ENCODE measurements at regions not wholly inside any gene's neighbourhood (a gene's known extent, or its start where the extent isn't known, plus 50 kb on each side); places are given as distances from the start of the nearest gene placed in this dataset.
"Not testable (repeated sequence)": the region's sequence is repeated elsewhere in the genome, so short reads cannot be mapped to it uniquely, and the experiment has no call there.

- H2AFZ ChIP-seq (ENCODE audit: low read depth, low read length): no peak overlapping the region
- no peaks in the 10 kb centered on the region for H3K79me2 ChIP-seq (ENCODE audit: low read length)
- no peak overlapping the region for H3K27ac ChIP-seq (ENCODE audit: low read length)
- peaks cover 21% of the 10 kb centered on the region for H3K4me1 ChIP-seq (ENCODE audit: low read length)
- H3K4me2 ChIP-seq (ENCODE audit: low read length): peak overlapping the region; percentile 92
- no peaks in the 10 kb centered on the region for H3K9me3 ChIP-seq (ENCODE audit: insufficient read depth, low read length)
- peak overlapping the region; percentile 76 for H3K4me3 ChIP-seq (ENCODE audit: low read length)
- H3K27me3 ChIP-seq (ENCODE audit: low read depth, low read length): peaks cover 50% of the 10 kb centered on the region
- no peaks in the 10 kb centered on the region for H3K36me3 ChIP-seq (replicated peaks; ENCODE audit: low read depth, low read length)
- TF ChIP-seq CTCF (IDR thresholded peaks at IDR 0.05; ENCODE audit: low read depth, low read length) (no peak), EZH2phosphoT487 (IDR thresholded peaks at IDR 0.05; ENCODE audit: low read depth) (no peak)
- H4K20me1 ChIP-seq (ENCODE audit: insufficient read depth, low read length): no peaks in the 10 kb centered on the region
- H3K9ac ChIP-seq (ENCODE audit: low read length): no peak overlapping the region
These were observed 93.8 kb upstream of the SIRPA start for GRCh38 chr20:1801225-1801928.

GRCh38 chr20:1800777-1801176 is 94.4 kb upstream of the SIRPA start:
- H3K4me3 ChIP-seq (ENCODE audit: low read length): no peak overlapping the region
- no peaks in the 10 kb centered on the region for H3K36me3 ChIP-seq (replicated peaks; ENCODE audit: low read depth, low read length)
- H4K20me1 ChIP-seq (ENCODE audit: insufficient read depth, low read length): no peaks in the 10 kb centered on the region
- no peak overlapping the region for H3K4me2 ChIP-seq (ENCODE audit: low read length)
- H3K27me3 ChIP-seq (ENCODE audit: low read depth, low read length): peaks cover 54% of the 10 kb centered on the region
- H2AFZ ChIP-seq (ENCODE audit: low read depth, low read length): no peak overlapping the region
- no peaks in the 10 kb centered on the region for H3K79me2 ChIP-seq (ENCODE audit: low read length)
- no peak overlapping the region for H3K27ac ChIP-seq (ENCODE audit: low read length)
- H3K9ac ChIP-seq (ENCODE audit: low read length): no peak overlapping the region
- no peak; the same call in 1 of the 2 replicates for TF ChIP-seq EZH2phosphoT487 (IDR thresholded peaks at IDR 0.05; ENCODE audit: low read depth)
- TF ChIP-seq CTCF (IDR thresholded peaks at IDR 0.05; ENCODE audit: low read depth, low read length): peak; percentile 59
- no peaks in the 10 kb centered on the region for H3K9me3 ChIP-seq (ENCODE audit: insufficient read depth, low read length)
- H3K4me1 ChIP-seq (ENCODE audit: low read length): peaks cover 21% of the 10 kb centered on the region

DNA sequence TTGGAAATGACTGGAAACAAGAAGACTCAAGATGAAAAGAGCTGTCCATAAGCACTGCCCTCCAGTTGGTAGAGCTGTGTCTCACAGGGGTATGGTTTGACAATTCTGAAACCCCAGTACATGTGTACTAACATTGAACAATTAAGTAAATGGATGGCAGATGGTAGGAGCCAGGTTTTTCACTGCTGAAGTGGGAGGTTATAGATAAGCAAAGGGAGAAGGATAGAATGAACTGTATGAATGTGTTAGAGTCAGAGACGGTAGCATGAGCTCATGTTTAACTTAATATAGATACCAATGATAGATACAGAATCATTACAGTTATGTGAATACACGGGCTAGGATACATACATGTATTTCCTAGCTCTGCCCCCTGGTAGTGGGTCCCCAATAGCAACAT is 95.0 kb upstream of the SIRPA start:
- H3K9me3 ChIP-seq (ENCODE audit: insufficient read depth, low read length): no peaks in the 10 kb centered on the region
- H4K20me1 ChIP-seq (ENCODE audit: insufficient read depth, low read length): no peaks in the 10 kb centered on the region
- no peaks in the 10 kb centered on the region for H3K36me3 ChIP-seq (replicated peaks; ENCODE audit: low read depth, low read length)
- peaks cover 57% of the 10 kb centered on the region for H3K27me3 ChIP-seq (ENCODE audit: low read depth, low read length)
- H3K9ac ChIP-seq (ENCODE audit: low read length): no peak overlapping the region
- H3K79me2 ChIP-seq (ENCODE audit: low read length): no peaks in the 10 kb centered on the region
- H3K4me1 ChIP-seq (ENCODE audit: low read length): peaks cover 21% of the 10 kb centered on the region
- H2AFZ ChIP-seq (ENCODE audit: low read depth, low read length): no peak overlapping the region
- no peak overlapping the region for H3K4me2 ChIP-seq (ENCODE audit: low read length)
- H3K4me3 ChIP-seq (ENCODE audit: low read length): no peak overlapping the region
- no peak overlapping the region for H3K27ac ChIP-seq (ENCODE audit: low read length)
- TF ChIP-seq CTCF (IDR thresholded peaks at IDR 0.05; ENCODE audit: low read depth, low read length) (no peak), EZH2phosphoT487 (IDR thresholded peaks at IDR 0.05; ENCODE audit: low read depth) (no peak)

DNA sequence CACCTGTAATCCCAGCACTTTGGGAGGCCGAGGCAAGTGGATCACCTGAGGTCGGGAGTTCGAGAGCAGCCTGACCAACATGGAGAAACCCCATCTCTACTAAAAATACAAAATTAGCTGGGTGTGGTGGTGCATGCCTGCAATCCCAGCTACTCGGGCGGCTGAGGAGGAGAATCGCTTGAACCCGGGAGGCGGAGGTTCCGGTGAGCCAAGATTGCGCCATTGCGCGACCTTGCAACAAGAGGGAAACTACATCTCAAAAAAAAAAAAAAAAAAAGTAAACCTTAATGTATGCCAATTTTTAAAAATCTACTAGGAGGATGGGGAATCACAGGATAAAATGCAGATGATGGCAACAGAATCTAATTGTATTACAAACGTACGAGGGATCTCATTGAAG is 95.5 kb upstream of the SIRPA start:
- H2AFZ ChIP-seq (ENCODE audit: low read depth, low read length); H3K4me3 ChIP-seq (ENCODE audit: low read length); H3K4me2 ChIP-seq (ENCODE audit: low read length); H3K27ac ChIP-seq (ENCODE audit: low read length); H3K9me3 ChIP-seq (ENCODE audit: insufficient read depth, low read length); H3K79me2 ChIP-seq (ENCODE audit: low read length); H4K20me1 ChIP-seq (ENCODE audit: insufficient read depth, low read length); H3K36me3 ChIP-seq (replicated peaks; ENCODE audit: low read depth, low read length); H3K9ac ChIP-seq (ENCODE audit: low read length): not testable (repeated sequence)
- H3K27me3 ChIP-seq (ENCODE audit: low read depth, low read length): peaks cover 58% of the 10 kb centered on the region
- peaks cover 21% of the 10 kb centered on the region for H3K4me1 ChIP-seq (ENCODE audit: low read length)
